OCI-M1 (cell line): ENCODE measurements at regions not wholly inside any gene's neighbourhood (a gene's known extent, or its start where the extent isn't known, plus 50 kb on each side); places are given as distances from the start of the nearest gene placed in this dataset.
"Not testable (repeated sequence)": the region's sequence is repeated elsewhere in the genome, so short reads cannot be mapped to it uniquely, and the experiment has no call there.

ENCODE experiments used
- DNase-seq: peaks from one replicate; lab custom pipeline; 2025; lab: John Stamatoyannopoulos, UW

DNA sequence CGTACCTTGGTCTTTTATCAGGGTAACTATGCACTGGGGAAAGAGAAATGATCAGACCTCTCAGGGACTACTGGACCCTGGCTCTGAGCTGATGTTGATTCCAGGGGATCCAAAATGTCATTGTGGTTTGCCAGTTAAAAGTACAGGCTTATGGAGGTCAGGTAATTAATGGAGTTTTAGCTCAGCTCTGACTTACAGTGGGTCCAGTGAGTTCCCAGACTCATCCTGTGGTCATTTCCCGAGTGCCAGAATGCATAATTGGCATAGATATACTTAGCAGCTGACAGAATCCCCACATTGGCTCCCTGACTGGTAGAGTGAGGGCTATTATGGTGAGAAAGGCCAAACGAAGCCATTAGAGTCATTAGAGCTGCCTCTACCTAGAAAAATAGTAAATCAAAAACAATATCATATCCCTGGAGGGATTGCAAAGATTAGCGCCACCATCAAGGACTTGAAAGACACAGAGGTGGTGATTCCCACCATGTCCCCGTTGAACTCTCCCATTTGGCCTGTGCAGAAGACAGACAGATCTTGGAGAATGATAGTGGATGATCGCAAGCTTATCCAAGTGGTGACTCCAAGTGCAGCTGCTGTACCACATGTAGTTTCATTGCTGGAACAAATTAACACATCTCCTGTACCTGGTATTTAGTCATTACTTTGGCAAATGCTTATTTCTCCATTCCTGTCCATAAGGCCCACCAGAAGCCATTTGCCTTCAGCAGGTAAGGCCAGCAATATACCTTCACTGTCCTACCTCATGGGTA lies 152.4 kb downstream of the THBS2 start:
- no peak for DNase-seq

DNA sequence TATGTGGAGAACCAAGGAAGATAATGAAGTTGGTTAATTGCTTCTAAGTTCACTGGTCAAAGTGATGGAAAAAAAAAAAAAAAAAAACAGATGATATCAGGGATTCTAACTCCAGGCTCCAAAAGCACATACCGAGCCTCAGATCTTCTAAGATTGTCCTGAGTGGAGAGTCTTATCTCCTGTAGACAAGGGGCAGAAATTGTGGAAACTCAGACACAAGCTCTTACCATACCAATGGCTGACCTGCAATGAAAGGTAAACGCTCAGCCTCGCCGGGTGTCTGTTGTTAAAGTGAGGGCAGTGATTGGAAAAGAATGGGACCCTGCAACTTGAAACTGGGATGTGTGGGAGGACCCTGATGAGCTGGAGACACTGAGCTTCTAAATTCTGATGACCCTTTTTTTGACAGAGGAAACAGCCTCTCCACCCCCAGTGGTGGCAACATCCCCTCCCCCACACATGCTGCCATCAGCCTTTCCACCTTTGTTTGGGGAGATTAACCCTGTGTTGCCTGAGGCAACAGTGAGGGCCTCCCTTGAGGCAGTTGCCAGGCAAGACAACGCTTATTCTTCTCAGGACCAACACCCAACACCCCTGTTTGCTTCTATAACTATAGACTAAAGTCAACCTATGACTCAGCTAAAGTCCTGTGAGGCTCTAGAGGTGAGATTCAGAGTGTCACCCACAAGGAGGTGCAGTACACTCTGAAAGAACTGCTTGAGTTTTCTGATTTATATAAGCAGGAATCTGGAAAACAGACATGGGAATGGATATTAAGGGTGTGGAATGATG lies 154.0 kb downstream of the THBS2 start:
- no peak for DNase-seq

- not testable (repeated sequence) for DNase-seq
Observed at GRCh38 chr6:169098651-169099050, 155.0 kb downstream of the THBS2 start.

- DNase-seq = no peak
Observed at GRCh38 chr6:169098116-169098515, 155.5 kb downstream of the THBS2 start.

DNA sequence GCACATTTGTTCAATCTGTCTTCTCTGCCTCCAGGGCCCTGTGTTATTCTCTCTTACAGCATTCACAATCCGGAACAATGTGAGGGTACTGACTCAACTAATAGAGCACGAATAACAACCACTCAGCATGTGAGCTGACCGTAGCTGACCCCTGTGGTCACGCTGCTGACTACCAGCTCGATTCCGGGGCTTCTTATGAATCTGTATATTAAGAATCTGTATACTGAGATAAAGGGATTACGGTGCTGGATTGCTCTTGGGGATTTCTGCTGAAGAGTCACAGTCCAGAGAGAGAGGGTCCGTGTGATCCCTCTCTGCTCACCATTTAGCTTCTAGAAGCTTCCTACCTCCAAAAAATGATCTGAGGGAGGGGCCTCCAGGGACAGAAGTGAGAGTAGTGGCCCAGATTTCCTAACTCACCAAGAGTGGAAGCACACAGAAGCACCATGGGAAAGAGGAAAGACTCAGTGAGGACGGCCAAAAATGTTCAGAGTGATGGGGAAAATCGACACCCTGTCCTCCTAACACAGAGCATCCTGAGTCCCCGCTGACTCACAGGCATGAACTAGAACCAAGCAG lies 156.2 kb downstream of the THBS2 start:
- no peak for DNase-seq

- no peak for DNase-seq
Observed at GRCh38 chr6:169096388-169096787, 157.3 kb downstream of the THBS2 start.

GRCh38 chr6:169095153-169095552 lies 158.5 kb downstream of the THBS2 start:
- DNase-seq = no peak

DNA sequence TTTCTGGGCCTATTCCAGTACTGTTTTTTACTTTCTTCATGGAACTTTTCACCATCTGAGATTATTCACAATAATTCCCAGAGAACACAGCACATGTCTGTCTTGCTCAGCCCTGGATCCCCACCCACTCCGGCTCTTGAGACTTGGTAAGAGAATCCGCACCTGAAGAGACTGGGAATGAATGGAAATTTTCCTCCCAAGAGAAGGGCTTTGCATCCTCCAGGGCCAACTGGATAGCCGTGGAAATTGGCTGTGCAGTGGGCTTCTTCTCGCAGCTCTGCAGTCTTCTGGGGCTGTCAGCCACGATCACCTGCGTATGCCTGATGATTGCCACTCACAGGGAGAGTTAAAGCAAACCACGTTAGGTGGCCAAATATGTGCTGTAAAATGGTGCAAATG lies 159.1 kb downstream of the THBS2 start:
- DNase-seq = no peak

- no peak for DNase-seq
Observed at GRCh38 chr6:169093770-169094551, 159.7 kb downstream of the THBS2 start.

GRCh38 chr6:169093066-169093723 lies 160.5 kb downstream of the THBS2 start:
- DNase-seq = no peak

DNA sequence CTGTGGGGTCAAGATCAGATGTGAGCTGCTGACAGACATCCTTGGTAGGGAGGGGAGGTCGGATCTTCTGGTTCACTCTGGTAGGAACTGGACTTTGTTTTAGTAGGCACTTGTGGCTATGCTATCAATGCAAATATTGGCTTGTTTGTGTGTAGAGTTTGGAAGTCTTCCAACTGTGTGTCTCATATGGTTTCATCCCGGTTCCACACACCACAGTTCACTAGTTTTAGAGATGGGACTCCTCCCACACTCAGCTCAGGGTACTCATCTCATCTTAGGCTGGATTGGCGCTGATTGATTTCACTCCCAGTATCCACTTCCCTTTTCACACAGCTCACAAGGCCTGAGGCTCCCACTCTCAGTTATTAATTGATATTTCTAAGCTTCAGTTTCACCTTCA lies 161.3 kb downstream of the THBS2 start:
- DNase-seq = no peak

GRCh38 chr6:169090514-169091127 lies 163.0 kb downstream of the THBS2 start:
- DNase-seq = not testable (repeated sequence)

- no peak for DNase-seq
Observed at GRCh38 chr6:169088762-169089161, 164.9 kb downstream of the THBS2 start.

- DNase-seq = no peak
Observed at GRCh38 chr6:169087443-169088041, 166.1 kb downstream of the THBS2 start.

DNA sequence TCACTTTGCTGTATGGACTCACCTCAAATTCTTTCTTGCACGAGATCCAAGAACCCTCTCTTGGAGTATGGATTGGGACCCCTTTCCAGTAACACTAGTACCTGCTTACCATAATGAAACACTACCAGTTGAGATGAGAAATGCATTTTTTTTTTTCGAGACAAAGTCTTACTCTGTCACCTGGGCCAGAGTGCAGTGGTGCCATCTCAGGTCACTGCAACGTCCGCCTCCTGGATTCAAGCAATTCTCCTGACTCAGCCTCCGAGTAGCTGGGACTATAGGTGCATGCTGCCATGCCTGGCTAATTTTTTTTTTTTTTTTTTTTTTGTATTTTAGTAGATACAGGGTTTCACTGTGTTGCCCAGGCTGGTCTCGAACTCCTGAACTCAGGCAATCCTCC lies 167.0 kb downstream of the THBS2 start:
- DNase-seq = not testable (repeated sequence)

GRCh38 chr6:169086020-169086419 lies 167.6 kb downstream of the THBS2 start:
- no peak for DNase-seq

DNA sequence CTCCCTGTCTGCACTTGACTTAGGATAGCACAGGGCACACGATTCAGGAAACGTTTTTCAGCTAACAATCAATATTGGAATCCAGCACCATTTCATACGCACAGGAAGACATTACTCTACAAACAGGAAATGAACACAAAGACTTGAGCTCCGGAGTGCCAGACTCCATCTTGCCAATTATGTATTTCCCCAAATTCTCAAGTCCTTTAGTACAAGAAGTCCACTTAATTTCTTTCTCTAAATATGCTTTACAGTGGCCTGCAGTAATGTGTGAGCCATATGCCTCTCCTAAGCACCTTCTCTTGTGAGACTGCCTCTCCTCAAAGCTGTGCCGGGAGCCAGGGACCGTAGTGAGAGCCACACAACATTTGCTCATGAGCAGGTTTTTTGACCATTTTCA lies 168.2 kb downstream of the THBS2 start:
- no peak for DNase-seq

DNA sequence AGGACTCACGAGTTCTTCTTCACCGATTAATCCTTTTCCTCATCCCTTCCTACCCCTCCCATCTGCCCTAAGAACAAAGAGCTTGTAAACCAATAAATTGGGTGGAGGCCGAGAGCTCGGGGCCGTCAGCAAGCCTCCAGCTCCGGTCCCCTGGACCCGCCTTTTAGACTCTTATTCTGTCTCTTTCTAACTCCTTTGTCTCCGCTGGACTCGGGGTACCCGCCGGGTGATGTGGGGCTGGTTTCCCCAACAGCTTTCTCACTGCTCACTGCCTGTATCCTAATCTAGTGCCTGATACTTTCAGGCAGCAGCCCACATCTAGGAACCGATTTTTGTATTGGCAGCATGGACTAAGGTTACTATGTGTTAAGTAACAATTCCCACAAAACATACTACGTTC lies 169.1 kb downstream of the THBS2 start:
- DNase-seq = not testable (repeated sequence)

- no peak for DNase-seq
Observed at GRCh38 chr6:169084067-169084466, 169.6 kb downstream of the THBS2 start.

GRCh38 chr6:169083508-169083874 lies 170.2 kb downstream of the THBS2 start:
- no peak for DNase-seq
